CD1c-positive myeloid dendritic cell (primary cell): ENCODE measurements at regions not wholly inside any gene's neighbourhood (a gene's known extent, or its start where the extent isn't known, plus 50 kb on each side); places are given as distances from the start of the nearest gene placed in this dataset.
"Not testable (repeated sequence)": the region's sequence is repeated elsewhere in the genome, so short reads cannot be mapped to it uniquely, and the experiment has no call there.

ENCODE experiments used
- DNase-seq: peaks from one replicate; pipeline ENCODE4 v3.0.0-alpha.2; 2016; ENCODE audit errors: extremely low spot score

DNA sequence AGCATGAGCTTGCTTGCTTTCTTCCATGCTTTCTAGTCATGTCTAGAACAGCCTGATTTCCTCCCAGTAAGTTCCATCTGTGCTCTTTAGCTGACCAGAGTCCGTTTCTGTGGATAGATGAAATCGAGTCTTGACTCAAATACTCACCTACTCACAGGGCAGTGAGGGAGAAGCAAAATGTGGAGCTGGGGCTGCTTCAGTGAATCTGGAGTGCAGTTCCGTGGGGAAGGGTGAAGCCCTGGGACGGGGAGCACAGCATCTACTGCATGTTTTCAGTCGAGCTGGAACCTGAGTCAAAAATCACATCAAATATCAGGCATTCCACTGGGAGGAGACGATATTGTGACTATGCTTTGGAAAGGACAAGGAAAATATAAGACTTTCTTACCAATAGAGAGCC is 70.3 kb upstream of the PRMT8 start:
- no peak for DNase-seq

DNA sequence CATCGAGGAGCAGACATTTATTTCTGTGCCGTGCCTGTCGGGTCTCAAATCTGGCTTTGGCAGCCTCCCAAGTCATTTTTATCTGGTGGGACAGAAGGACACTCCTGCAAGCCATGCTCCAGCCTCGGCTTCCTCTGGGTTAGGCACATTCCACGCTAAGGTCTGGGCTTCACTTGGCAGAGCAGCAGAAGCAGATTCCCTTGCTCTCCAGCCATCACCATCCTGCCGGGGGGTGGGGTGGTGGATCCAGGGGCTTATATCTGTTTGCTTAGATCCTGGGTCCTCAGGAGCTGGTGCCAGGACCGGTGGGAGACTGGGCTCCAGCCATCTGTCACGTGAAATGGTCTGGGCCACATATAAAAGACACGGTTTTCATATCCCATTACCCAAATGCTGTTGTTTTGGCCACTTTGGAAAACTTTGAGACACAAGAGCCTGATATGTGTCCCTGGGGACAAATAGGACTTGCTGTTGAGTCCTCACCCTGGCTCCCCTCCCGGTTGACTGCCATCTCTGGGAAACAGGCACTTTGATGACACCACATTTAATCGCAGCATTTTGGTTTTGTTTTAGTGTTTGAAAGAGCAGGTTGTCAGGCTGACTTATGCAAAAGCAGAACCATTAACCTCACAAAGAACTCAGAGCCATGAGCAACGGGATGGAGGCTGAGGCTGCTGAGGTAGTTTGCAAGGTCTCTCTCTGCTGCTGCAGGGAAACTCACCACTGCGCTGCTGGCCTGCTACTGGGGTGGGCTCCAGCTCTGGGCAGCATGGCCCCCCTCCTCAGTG is 69.6 kb upstream of the PRMT8 start:
- DNase-seq: no peak

DNA sequence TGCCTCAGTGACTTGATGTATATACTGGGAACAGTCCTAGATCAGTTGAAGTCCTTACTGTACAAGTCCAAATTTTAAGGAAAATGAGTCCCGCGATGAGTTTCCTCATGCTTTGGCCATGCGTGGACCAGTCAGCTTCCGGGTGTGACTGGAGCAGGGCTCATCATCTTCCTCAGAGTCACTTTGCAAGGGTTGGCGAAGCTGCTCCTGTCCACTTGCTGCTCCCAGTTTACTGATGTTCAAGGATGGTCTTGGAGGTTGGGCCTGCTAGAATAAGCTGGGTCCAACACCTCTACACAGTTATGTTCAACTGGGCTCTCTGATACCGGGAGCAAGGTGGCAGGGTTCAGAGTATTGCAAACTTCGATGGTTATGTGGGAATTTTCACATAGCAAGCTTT is 66.2 kb upstream of the PRMT8 start:
- DNase-seq: not testable (repeated sequence)

DNA sequence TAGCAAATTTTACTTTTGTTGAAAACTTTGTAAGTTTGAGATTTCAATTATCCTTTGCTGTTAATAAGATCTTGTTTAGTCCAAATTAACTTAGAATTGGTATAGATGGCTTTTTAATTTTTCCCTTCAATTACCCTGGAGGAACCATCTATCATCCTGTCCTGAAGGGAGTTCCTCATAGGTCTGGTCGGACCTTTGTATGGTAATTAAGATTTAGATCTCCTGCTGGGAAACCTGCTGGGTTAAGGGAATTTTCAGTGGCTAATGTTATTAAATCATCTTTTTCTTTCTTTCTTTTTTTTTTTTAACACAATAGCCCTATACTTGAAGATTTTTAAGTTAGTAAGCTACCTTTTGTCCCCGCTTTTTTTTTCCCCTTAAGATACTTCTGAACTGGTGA is 63.0 kb upstream of the PRMT8 start:
- DNase-seq: no peak

DNA sequence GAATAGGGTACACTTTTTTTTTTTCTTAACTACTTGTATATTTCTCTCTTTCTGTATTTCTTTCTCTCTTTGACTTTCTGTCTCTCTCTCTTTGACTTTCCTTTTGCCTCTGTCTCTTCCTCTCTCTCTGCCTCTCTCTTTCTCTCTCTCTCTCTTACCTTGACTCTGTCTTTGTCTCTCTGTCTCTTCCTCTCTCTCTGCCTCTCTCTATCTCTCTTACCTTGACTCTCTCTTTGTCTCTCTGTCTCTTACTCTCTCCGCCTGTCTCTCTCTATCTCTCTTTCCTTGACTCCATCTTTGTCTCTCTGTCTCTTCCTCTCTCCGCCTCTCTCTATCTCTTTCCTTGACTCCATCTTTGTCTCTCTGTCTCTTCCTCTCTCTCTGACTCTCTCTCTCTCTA is 62.4 kb upstream of the PRMT8 start:
- DNase-seq: no peak

DNA sequence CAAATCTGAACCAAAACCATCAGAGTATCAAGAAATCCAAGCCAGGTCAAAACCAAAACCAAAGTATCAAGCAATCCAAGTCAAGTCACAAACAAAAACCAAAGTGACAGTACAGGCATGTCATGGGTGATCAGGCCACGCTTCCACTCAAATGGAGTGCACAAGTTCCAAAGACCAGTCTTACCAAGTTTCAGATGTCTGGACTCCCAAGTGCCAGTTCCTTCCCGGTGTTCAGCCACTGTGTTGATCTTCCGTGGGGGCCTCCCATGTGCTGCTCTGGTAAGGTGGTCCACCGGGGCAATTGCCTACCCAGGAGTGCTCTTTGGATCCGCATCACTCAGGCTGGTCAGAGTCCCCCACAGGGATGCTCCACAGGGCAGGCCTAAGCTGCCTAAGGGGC is 61.5 kb upstream of the PRMT8 start:
- DNase-seq: not testable (repeated sequence)

DNA sequence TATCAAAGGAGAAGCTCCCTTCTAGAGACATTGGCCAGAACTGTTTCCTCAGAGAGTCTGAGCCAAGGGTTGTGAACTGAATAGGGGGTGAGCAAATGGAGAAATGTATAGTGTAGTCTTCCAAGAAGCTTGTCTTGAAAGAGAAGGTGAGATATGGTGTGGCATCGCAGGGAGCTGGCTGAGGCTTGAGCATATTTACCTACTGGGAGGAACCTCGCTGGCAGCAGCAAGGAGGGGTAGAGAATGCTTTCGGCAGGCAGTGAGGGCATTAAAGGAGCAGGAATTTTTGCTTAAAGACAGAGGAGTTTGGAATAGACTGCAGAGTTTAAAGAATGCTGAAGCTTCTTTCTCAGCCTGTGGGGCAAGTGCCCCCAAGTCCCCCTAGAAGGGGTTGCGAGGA is 59.3 kb upstream of the PRMT8 start:
- no peak for DNase-seq

DNA sequence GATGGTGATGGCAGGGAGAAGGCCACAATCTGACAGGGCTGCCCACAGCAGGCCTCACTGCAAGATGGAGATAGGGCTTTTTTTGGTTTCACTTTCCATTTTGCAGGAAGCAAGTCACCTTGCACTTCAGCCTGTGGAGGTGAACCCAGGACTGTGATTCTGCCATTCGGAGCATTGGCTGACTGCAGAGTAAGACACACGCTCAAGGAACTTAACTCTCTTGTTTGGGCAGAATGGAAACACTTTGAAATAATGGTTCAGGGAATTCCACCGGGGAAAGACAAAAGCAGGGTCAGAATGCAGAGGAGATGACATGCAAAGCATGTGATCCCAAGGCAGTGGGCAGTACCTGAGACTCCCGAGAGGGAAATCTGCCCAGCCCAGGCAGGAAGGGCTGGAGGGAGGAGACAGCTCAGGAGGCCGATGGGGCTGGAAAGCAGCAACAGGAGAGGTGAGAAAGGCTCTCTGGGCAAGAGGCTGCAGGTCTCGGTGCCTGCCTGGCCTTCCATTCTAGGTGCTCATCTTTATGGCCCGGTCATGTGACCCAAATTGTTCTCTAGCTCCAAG is 58.7 kb upstream of the PRMT8 start:
- DNase-seq: no peak

DNA sequence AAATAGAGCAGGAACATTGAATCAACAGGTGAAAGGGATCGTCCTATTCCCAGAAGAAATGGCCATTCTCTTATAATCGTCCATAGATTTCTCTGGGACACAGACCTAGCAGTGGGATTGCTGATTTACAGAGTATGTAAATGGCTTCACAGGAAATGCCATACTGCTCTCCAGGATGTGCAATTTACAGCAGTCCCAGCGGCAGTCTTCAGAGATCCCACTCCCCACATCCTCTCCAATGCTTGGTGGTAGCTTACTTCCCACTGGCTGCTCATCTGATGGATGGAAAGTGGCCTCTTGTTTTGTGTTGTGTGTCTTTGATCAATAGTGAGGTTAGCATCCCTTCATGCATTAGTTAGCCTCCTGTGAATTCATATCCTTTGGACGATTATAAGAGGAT is 58.1 kb upstream of the PRMT8 start:
- no peak for DNase-seq

DNA sequence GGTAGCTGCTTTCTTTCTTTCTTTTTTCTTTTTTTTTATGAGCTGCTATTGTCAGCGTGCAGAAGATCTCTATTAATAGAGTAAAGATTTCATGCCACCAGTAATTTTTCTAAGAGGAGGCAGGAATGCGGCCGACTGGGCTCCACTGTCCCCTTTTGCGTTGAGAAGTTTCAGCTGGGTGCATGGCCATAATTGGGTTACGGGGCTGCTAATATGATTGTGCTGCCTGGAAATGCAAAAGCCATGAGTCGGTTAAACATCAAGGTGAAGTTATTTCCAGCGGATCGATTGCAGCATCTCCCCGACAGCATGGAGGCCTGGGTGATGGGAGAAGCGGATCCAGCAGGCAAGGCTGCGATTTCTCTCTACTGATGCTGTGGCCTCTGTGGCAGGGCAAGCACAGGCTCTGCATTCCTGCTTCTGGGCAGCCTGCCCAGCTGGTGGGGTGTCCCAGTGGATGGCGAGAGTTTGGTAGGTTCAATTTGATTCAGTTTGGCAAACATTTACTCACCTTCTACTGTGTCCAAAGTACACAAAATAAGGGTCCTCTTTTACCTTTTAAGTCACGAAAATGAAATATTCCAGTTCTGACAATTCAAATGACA is 54.4 kb upstream of the PRMT8 start:
- no peak for DNase-seq

DNA sequence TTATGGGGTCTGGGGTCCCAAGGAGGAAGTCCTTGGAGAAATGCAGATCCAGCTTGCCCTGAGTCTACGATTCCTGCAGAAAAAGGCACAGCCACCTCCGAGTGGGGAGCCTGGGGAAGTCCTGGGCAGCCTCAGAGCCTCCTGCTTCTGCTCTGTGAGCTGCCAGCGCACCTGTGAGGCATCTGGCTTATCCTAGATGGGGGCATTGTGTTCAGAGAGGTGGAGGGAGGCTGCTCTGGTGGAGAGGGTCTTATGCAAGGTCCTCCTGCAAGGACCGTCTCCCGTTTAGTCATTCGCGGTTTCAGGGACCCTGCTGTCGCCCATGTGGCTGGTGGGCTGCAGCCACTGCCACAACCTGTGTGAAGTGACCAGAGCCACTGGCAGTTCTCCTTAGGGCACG is 53.0 kb upstream of the PRMT8 start:
- DNase-seq: no peak

DNA sequence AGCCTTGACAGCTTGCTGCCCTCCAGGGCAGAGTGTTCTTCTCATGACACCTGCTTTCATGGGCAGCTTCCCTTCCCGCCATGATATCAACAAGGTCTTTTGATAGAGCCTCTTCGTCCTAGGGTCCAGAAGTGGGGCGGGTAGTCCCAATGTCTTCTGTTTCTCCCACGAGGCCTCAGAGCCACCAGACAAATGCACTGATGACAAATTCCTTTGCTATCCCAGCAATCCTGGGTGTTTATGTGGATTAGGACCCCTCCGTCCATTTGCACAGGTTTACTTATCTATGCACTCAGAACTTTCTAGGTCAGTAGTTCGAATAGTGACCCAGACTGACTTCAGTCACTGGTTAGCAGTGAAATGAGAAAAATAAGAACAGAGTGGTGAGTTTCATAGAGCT is 52.6 kb upstream of the PRMT8 start:
- DNase-seq: no peak
